Activated CD4-positive, alpha-beta T cell treated with anti-CD3 and anti-CD28 coated beads for 48 hours (primary cell): ENCODE measurements at regions not wholly inside any gene's neighbourhood (a gene's known extent, or its start where the extent isn't known, plus 50 kb on each side); places are given as distances from the start of the nearest gene placed in this dataset.

Experiments used
- DNase-seq: peaks from one replicate; pipeline ENCODE4 v3.0.0-alpha.2; 2020

- no peak for DNase-seq
These were observed 369.3 kb downstream of the NXPE2 start for GRCh38 chr11:115047631-115048030.

- DNase-seq = no peak
These were observed 371.5 kb downstream of the NXPE2 start for GRCh38 chr11:115049796-115050195.

GRCh38 chr11:115050756-115051155 lies 372.4 kb downstream of the NXPE2 start:
- DNase-seq = no peak

- DNase-seq = no peak
These were observed 373.7 kb downstream of the NXPE2 start for GRCh38 chr11:115051938-115052590.

- DNase-seq = no peak
These were observed 374.3 kb downstream of the NXPE2 start for GRCh38 chr11:115052601-115053000.

- DNase-seq = no peak
These were observed 376.5 kb downstream of the NXPE2 start for GRCh38 chr11:115054570-115055538.

- DNase-seq = no peak
These were observed 378.2 kb downstream of the NXPE2 start for GRCh38 chr11:115056514-115056913.

GRCh38 chr11:115060840-115061239 lies 382.5 kb downstream of the NXPE2 start:
- no peak for DNase-seq

GRCh38 chr11:115065314-115065713 lies 387.0 kb downstream of the NXPE2 start:
- no peak for DNase-seq

GRCh38 chr11:115065830-115066664 lies 387.7 kb downstream of the NXPE2 start:
- no peak for DNase-seq

GRCh38 chr11:115067471-115067870 lies 389.1 kb downstream of the NXPE2 start:
- DNase-seq = no peak

- DNase-seq = no peak
These were observed 389.7 kb downstream of the NXPE2 start for GRCh38 chr11:115067900-115068530.

GRCh38 chr11:115069599-115069998 lies 391.3 kb downstream of the NXPE2 start:
- DNase-seq = no peak

GRCh38 chr11:115075356-115075755 lies 397.0 kb downstream of the NXPE2 start:
- no peak for DNase-seq

GRCh38 chr11:115077740-115078139 lies 399.4 kb downstream of the NXPE2 start:
- DNase-seq = no peak

GRCh38 chr11:115078461-115079438 lies 400.4 kb downstream of the NXPE2 start:
- no peak for DNase-seq

GRCh38 chr11:115080923-115081680 lies 402.8 kb downstream of the NXPE2 start:
- DNase-seq = no peak

- DNase-seq = no peak
These were observed 403.6 kb downstream of the NXPE2 start for GRCh38 chr11:115081972-115082371.

- no peak for DNase-seq
These were observed 404.9 kb downstream of the NXPE2 start for GRCh38 chr11:115083144-115083806.

GRCh38 chr11:115084231-115084630 lies 405.9 kb downstream of the NXPE2 start:
- no peak for DNase-seq
